GM10248 (cell line): ENCODE measurements at regions not wholly inside any gene's neighbourhood (a gene's known extent, or its start where the extent isn't known, plus 50 kb on each side); places are given as distances from the start of the nearest gene placed in this dataset.

Source experiments
- CTCF ChIA-PET: fragments of 300-600 bp; sonication (Branson Sonifier 250); formaldehyde crosslinking; extraction: SDS; loops from one replicate; lab custom pipeline; 2021; ENCODE audit warnings: antibody characterized with exemption; lab: Yijun Ruan, JAX
- POLR2A ChIA-PET: fragments of 350-650 bp; sonication (Branson Sonifier 250); formaldehyde crosslinking; extraction: SDS; loops from one replicate; lab custom pipeline; 2020; ENCODE audit warnings: antibody characterized with exemption; lab: Yijun Ruan, JAX
- DNase-seq: peaks from one replicate; pipeline ENCODE4 v3.0.0; 2012; ENCODE audit errors: extremely low spot score
- TF ChIP-seq, protein P1 (sequence below): IDR thresholded peaks from 2 replicates; pipeline ENCODE4 v1.5.1; 2012; ENCODE audit warnings: mild to moderate bottlenecking, low read depth; ENCODE audit errors: extremely low read depth, missing control alignments, control extremely low read depth

DNA sequence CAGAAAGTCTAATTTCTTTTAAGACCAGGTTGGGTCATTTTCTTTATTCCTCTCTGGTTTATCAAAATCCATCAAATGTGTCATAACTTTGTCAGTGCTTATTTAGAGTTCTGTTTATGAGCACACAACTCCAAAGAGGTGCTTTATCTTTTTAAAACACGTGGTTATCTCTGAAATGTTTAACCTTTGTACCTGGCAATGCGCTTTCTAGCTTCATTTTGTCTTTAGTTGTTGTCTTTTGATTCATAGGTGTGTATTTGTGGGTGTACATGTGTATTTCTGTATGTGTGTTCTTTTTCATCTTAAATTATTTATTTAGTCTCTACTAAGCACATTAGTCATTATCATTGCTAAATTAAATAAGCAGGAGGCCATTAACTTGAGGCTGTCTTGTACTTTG is 251.4 kb downstream of the JRKL start:
- POLR2A ChIA-PET = no interaction called here
- CTCF ChIA-PET = no interaction called here
- no peak for DNase-seq

DNA sequence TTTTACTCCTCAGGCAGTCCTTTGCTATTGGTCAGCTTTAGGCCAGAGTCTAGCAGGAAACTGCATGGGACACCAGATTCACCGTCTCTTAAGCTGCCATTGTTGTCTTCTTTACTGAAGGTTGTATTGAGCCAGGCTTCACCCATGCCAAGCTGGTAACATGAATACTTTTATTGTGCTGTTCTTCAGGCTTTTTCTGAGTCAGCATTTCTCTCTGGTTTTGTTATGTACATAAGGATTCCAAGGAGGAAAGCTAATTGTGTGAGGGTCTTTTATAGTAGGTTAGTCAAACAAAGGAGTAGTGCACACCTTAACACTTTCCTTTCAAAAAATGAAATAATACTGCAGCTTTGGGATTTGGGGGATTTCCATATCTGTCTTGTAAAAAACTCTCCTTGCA is 252.8 kb downstream of the JRKL start:
- ChIA-PET CTCF (no interaction called here), POLR2A (no interaction called here)
- DNase-seq = no peak
- TF ChIP-seq, protein P1, sequence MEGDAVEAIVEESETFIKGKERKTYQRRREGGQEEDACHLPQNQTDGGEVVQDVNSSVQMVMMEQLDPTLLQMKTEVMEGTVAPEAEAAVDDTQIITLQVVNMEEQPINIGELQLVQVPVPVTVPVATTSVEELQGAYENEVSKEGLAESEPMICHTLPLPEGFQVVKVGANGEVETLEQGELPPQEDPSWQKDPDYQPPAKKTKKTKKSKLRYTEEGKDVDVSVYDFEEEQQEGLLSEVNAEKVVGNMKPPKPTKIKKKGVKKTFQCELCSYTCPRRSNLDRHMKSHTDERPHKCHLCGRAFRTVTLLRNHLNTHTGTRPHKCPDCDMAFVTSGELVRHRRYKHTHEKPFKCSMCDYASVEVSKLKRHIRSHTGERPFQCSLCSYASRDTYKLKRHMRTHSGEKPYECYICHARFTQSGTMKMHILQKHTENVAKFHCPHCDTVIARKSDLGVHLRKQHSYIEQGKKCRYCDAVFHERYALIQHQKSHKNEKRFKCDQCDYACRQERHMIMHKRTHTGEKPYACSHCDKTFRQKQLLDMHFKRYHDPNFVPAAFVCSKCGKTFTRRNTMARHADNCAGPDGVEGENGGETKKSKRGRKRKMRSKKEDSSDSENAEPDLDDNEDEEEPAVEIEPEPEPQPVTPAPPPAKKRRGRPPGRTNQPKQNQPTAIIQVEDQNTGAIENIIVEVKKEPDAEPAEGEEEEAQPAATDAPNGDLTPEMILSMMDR = no peak

More for the DNA sequence above, 251.4 kb downstream of the JRKL start:
- TF ChIP-seq, protein P1 = no peak

DNA sequence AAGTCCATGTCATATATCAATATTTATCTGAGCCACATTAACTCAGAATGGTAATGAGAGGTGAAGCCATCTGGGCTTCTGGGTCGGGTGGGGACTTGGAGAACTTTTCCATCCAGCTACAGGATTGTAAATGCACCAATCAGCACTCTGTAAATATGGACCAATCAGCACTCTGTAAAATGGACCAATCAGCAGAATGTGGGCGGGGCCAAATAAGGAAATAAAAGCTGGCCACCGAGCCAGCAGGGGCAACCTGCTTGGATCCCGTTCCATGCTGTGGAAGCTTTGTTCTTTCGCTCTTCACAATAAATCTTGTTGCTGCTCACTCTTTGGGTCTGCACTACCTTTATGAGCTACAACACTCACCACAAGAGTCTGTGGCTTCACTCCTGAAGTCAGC is 253.4 kb downstream of the JRKL start:
- CTCF ChIA-PET = no interaction called here
- POLR2A ChIA-PET = no interaction called here
- TF ChIP-seq, protein P1 = no peak
- DNase-seq = no peak

DNA sequence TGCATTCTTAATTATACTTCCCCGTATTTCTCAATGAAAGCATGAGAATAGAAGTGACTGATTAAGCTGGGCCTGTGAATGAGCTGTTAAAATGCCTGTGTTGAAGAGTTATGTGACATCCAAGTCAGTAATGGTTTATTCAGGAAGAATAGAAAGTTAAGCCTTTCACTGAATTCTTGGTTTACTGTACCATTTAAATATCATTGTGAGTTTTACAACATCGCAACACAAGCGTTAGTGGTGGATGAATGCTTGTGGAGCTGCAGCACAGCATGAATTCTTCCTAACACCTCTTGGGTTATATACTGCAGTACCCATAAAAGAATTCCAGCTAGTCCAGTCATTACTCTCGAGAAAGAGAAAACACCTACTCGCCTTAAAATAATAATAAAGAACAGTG is 257.8 kb downstream of the JRKL start:
- TF ChIP-seq, protein P1 = no peak
- DNase-seq = no peak
- POLR2A ChIA-PET = no interaction called here
- CTCF ChIA-PET = interaction anchor here (0.9 to 1.7 kb wide), 3 partner anchors 8 to 10 kb away, joined by 3 to 4 read pairs (median 3); no protein-coding TSS in a partner anchor

DNA sequence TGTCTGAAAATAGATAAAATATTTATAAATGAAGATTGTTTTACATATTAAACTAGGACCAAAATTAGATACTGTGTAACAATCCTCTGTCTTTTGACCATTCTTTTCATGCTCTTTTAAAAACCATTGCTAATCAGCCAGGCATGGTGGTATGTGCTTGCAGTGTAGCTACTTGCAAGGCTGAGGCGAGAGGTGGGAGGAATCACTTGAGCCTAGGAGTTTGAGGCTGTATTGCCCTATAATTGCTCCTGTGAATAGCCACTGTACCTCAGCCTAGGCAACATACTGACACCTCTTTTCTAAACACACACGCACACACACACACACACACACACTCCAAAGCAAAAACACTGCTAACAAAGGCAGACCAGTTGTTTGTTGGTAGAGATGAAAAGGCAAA is 259.2 kb downstream of the JRKL start:
- no peak for DNase-seq
- TF ChIP-seq, protein P1 = no peak
- POLR2A ChIA-PET = no interaction called here
- CTCF ChIA-PET = interaction anchor here (1.1 to 1.7 kb wide), 4 partner anchors 8 to 59 kb away, joined by 3 to 4 read pairs (median 3); no protein-coding TSS in a partner anchor

GRCh38 chr11:96652516-96652915 is 262.7 kb downstream of the JRKL start:
- POLR2A ChIA-PET = no interaction called here
- TF ChIP-seq, protein P1 = no peak
- CTCF ChIA-PET = interaction anchor here (1.0 to 1.6 kb wide), 2 partner anchors 17 to 51 kb away, joined by 3 read pairs; no protein-coding TSS in a partner anchor
- DNase-seq = no peak
